Loucy (cell line): ENCODE measurements at regions not wholly inside any gene's neighbourhood (a gene's known extent, or its start where the extent isn't known, plus 50 kb on each side); places are given as distances from the start of the nearest gene placed in this dataset.

Experiments used
- H2AFZ ChIP-seq: fragments of 200-600 bp; sonication (generic); 2 replicates; pipeline ENCODE4 v1.6.0; 2016; ENCODE audit warnings: antibody characterized with exemption, mild to moderate bottlenecking, low read length, moderate library complexity
- H3F3A ChIP-seq: fragments of 200-600 bp; 2 replicates; pipeline ENCODE4 v1.6.0; 2016; ENCODE audit warnings: antibody characterized with exemption, low read depth, mild to moderate bottlenecking
- H3K27me3 ChIP-seq: fragments of 200-600 bp; sonication (generic); 2 replicates; pipeline ENCODE4 v1.6.1; 2014; ENCODE audit warnings: low read length, mild to moderate bottlenecking; ENCODE audit not compliant: insufficient read depth, poor library complexity, severe bottlenecking
- H3K36me3 ChIP-seq: fragments of 200-600 bp; sonication (generic); 2 replicates; pipeline ENCODE4 v1.6.1; 2016; ENCODE audit warnings: low read length; ENCODE audit not compliant: insufficient read depth
- H3K4me1 ChIP-seq: fragments of 200-600 bp; sonication (generic); 2 replicates; pipeline ENCODE4 v1.5.1; 2014; ENCODE audit warnings: low read length, mild to moderate bottlenecking; ENCODE audit not compliant: insufficient read depth, poor library complexity, severe bottlenecking
- H3K4me2 ChIP-seq: fragments of 200-600 bp; sonication (generic); 2 replicates; pipeline ENCODE4 v1.6.0; 2014; ENCODE audit warnings: antibody characterized with exemption, low read length, low read depth, mild to moderate bottlenecking; ENCODE audit not compliant: poor library complexity, severe bottlenecking
- H3K4me3 ChIP-seq: fragments of 200-600 bp; sonication (generic); 2 replicates; pipeline ENCODE4 v1.5.1; 2014; ENCODE audit warnings: low read length, mild to moderate bottlenecking, mixed read lengths; ENCODE audit not compliant: poor library complexity, severe bottlenecking
- H3K79me2 ChIP-seq: fragments of 200-600 bp; sonication (generic); 2 replicates; pipeline ENCODE4 v1.6.1; 2014; ENCODE audit warnings: low read length; ENCODE audit not compliant: insufficient read depth
- H3K9ac ChIP-seq: fragments of 200-600 bp; sonication (generic); 2 replicates; pipeline ENCODE4 v1.6.0; 2014; ENCODE audit warnings: mild to moderate bottlenecking, low read depth, low read length, moderate library complexity; ENCODE audit not compliant: poor library complexity, severe bottlenecking
- H3K9me2 ChIP-seq: fragments of 200-600 bp; sonication (generic); replicated peaks from 2 replicates; pipeline ENCODE4 v1.6.1; 2016; ENCODE audit warnings: low read depth, low read length, mixed read lengths
- H3K9me3 ChIP-seq: fragments of 200-600 bp; sonication (generic); 2 replicates; pipeline ENCODE4 v1.6.1; 2014; ENCODE audit warnings: mild to moderate bottlenecking, antibody characterized with exemption, low read length, low read depth; ENCODE audit not compliant: insufficient read depth
- H4K20me1 ChIP-seq: fragments of 200-600 bp; sonication (generic); 2 replicates; pipeline ENCODE4 v1.6.0; 2014; ENCODE audit warnings: antibody characterized with exemption, low read length, mild to moderate bottlenecking; ENCODE audit not compliant: insufficient read depth, poor library complexity, severe bottlenecking
- EZH2phosphoT487 ChIP-seq: fragments of 200-600 bp; IDR thresholded peaks from 2 replicates; pipeline ENCODE4 v1.6.1; 2018; ENCODE audit warnings: antibody characterized with exemption, mild to moderate bottlenecking, moderate library complexity, borderline replicate concordance
- TF ChIP-seq, protein P1 (sequence below): fragments of 200-600 bp; sonication (generic); conservative IDR thresholded peaks from 2 replicates; pipeline ENCODE4 v1.5.1; 2014; ENCODE audit warnings: mild to moderate bottlenecking, antibody characterized with exemption, low read length

DNA sequence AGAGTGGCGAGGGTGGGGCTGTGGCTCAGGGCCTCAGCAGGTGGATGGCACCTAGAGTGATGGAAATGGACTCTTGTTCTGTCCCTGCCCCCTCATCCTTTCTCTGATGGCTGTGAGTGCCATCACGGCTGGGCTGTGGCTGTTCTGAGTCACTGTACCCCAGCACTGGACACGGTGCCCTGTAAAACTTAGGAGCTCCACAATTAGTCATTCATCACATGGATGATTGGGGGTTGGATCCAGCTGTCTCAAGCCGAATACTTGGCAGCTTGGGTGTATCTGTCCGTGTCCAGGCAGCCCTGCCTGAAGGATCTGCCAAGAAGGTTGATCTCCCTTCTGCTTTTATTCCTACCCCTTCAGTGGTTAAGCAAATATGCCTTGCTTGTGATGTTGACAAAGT lies 295.5 kb upstream of the EEF2KMT start:
- Histone ChIP-seq H3K4me2 (no peak overlapping the region), H3K9me2 (no peaks in the 10 kb centered on the region), H4K20me1 (no peaks in the 10 kb centered on the region), H3K4me1 (no peaks in the 10 kb centered on the region), H3K79me2 (no peaks in the 10 kb centered on the region), H3K9ac (no peak overlapping the region), H2AFZ (no peak overlapping the region), H3F3A (no peaks in the 10 kb centered on the region), H3K9me3 (no peaks in the 10 kb centered on the region; the same call in 1 of the 2 replicates), H3K27me3 (no peaks in the 10 kb centered on the region), H3K4me3 (no peak overlapping the region), H3K36me3 (no peaks in the 10 kb centered on the region)
- no peak for TF ChIP-seq EZH2phosphoT487
- TF ChIP-seq, protein P1, sequence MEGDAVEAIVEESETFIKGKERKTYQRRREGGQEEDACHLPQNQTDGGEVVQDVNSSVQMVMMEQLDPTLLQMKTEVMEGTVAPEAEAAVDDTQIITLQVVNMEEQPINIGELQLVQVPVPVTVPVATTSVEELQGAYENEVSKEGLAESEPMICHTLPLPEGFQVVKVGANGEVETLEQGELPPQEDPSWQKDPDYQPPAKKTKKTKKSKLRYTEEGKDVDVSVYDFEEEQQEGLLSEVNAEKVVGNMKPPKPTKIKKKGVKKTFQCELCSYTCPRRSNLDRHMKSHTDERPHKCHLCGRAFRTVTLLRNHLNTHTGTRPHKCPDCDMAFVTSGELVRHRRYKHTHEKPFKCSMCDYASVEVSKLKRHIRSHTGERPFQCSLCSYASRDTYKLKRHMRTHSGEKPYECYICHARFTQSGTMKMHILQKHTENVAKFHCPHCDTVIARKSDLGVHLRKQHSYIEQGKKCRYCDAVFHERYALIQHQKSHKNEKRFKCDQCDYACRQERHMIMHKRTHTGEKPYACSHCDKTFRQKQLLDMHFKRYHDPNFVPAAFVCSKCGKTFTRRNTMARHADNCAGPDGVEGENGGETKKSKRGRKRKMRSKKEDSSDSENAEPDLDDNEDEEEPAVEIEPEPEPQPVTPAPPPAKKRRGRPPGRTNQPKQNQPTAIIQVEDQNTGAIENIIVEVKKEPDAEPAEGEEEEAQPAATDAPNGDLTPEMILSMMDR: no peak

DNA sequence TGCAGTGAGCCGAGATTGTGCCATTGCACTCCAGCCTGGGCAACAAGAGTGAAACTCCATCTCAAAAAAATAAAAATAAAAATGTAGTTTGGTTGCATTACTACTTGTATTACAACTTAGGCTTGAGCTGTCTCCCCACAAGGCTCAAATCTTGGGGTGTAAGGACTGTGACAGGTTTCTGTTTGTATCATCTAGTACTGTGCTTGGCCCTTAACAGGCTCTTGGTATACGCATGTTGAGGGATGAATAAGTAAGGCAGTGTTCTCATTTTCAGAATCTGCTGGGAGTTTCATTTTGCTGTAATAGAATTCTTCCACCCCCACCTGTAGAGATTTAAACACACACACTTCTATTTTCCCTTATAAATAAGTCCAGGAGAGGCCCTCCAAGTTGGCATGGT lies 289.4 kb upstream of the EEF2KMT start:
- H2AFZ ChIP-seq: no peak overlapping the region
- TF ChIP-seq, protein P1: no peak
- TF ChIP-seq EZH2phosphoT487: no peak
- no peaks in the 10 kb centered on the region for H3K4me1 ChIP-seq
- H3K4me3 ChIP-seq: no peak overlapping the region
- H3K9me3 ChIP-seq: no peaks in the 10 kb centered on the region; the same call in 1 of the 2 replicates
- H3F3A ChIP-seq: no peaks in the 10 kb centered on the region
- H3K36me3 ChIP-seq: no peaks in the 10 kb centered on the region
- H3K9me2 ChIP-seq: no peaks in the 10 kb centered on the region
- H3K4me2 ChIP-seq: no peak overlapping the region
- H3K27me3 ChIP-seq: no peaks in the 10 kb centered on the region
- H4K20me1 ChIP-seq: no peaks in the 10 kb centered on the region
- H3K9ac ChIP-seq: no peak overlapping the region
- H3K79me2 ChIP-seq: no peaks in the 10 kb centered on the region

DNA sequence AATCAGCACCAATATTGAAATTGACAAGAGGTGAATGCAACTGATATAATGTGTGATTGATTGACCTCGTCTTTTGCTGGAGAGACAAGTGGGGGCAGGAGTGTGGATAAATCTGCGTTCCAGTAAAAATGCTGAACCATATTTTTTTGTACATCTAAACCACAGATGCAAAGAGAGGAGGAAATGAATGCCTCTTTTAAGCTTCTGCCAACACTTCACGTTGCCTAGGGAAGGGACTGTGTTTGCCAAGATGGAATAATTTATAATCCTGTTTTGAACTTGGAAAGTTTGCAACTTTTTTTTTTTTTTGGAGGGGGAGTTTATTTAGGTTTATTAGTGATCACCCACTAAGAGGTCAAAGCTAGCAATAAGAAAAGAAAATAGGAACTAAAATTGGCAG lies 288.2 kb upstream of the EEF2KMT start:
- Histone ChIP-seq H3K9me2 (no peaks in the 10 kb centered on the region), H3K36me3 (no peaks in the 10 kb centered on the region), H3K4me1 (no peaks in the 10 kb centered on the region), H3K27me3 (no peaks in the 10 kb centered on the region), H3F3A (no peaks in the 10 kb centered on the region), H3K4me3 (no peak overlapping the region), H2AFZ (no peak overlapping the region), H3K4me2 (no peak overlapping the region), H3K9me3 (no peaks in the 10 kb centered on the region; the same call in 1 of the 2 replicates), H3K9ac (no peak overlapping the region), H4K20me1 (no peaks in the 10 kb centered on the region), H3K79me2 (no peaks in the 10 kb centered on the region)
- TF ChIP-seq, protein P1: no peak
- TF ChIP-seq EZH2phosphoT487: no peak
